ENCODE measurements at regions not wholly inside any gene's neighbourhood (a gene's known extent, or its start where the extent isn't known, plus 50 kb on each side); places are given as distances from the start of the nearest gene placed in this dataset.

- TF ChIP-seq MEF2A (IDR thresholded peaks at IDR 0.05; ENCODE audit: insufficient read depth, low read depth, low read length) (no peak), KAT2A (conservative IDR thresholded peaks at IDR 0.05; ENCODE audit: control insufficient read depth, low read depth, low read length) (no peak), MYB (IDR thresholded peaks at IDR 0.05; ENCODE audit: borderline replicate concordance, low read depth, low read length) (no peak)
- TF ChIP-seq, protein P1, sequence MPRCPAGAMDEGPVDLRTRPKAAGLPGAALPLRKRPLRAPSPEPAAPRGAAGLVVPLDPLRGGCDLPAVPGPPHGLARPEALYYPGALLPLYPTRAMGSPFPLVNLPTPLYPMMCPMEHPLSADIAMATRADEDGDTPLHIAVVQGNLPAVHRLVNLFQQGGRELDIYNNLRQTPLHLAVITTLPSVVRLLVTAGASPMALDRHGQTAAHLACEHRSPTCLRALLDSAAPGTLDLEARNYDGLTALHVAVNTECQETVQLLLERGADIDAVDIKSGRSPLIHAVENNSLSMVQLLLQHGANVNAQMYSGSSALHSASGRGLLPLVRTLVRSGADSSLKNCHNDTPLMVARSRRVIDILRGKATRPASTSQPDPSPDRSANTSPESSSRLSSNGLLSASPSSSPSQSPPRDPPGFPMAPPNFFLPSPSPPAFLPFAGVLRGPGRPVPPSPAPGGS (IDR thresholded peaks at IDR 0.05; ENCODE audit: borderline replicate concordance, insufficient read depth, low read depth, low read length, poor library complexity, severe bottlenecking): no peak
Observed at GRCh38 chr14:22427771-22428231, 161.2 kb downstream of the DAD1 start (continued).

- SMC1A ChIA-PET (ENCODE audit: uncharacterized antibody, unreplicated experiment): interaction anchor here (0.7 to 1.6 kb wide), 3 partner anchors 20 to 44 kb away, joined by 3 to 4 read pairs (median 3); no protein-coding TSS in a partner anchor
- intact Hi-C loops (cut with micrococcal nuclease; ENCODE audit: unreplicated experiment) (no loop called here), in situ Hi-C loops (cut with MboI) (no loop called here)
- no peaks in the 10 kb centered on the region for H4K20me1 ChIP-seq (ENCODE audit: control insufficient read depth, insufficient read depth)
- no peak overlapping the region for H3K27ac ChIP-seq (ENCODE audit: control insufficient read depth, insufficient read depth)
- H3K4me3 ChIP-seq: no peak overlapping the region
- WGBS (ENCODE audit: insufficient coverage, insufficient replicate concordance, low lambda C conversion rate, missing lambda C conversion rate): 41% methylated on average over 7 of the region's 7 CpGs
- no peak for DNase-seq (ENCODE audit: low read depth, low spot score)
- H2AFZ ChIP-seq (ENCODE audit: control insufficient read depth, low read depth, low read length): no peak overlapping the region
- CTCF ChIA-PET: interaction anchor here (0.8 kb wide), 1 partner anchor 226 kb away, joined by 3 read pairs; no protein-coding TSS in a partner anchor
- RAD21 ChIA-PET (ENCODE audit: unreplicated experiment): no interaction called here
- no peak for FAIRE-seq
- POLR2A ChIA-PET: no interaction called here
- H3K9ac ChIP-seq (ENCODE audit: control insufficient read depth, insufficient read depth, low read length): no peak overlapping the region
- H3K9me3 ChIP-seq (replicated peaks; ENCODE audit: control insufficient read depth, insufficient read depth, low read length): no peaks in the 10 kb centered on the region
- no peaks in the 10 kb centered on the region for H3K79me2 ChIP-seq (ENCODE audit: control insufficient read depth, insufficient read depth, low read length)
- H3K4me2 ChIP-seq (ENCODE audit: control insufficient read depth, insufficient read depth): no peak overlapping the region
- H3K27me3 ChIP-seq (replicated peaks in 1 of 2; ENCODE audit: control insufficient read depth in 2 of 2, insufficient read depth in 2 of 2, low read length in 1 of 2): no peaks in the 10 kb centered on the region
- H3K4me1 ChIP-seq (ENCODE audit: control insufficient read depth, insufficient read depth, low read length): peaks cover 12% of the 10 kb centered on the region
- no TSS peak for BruUV-seq (replicated peaks)
- H3K36me3 ChIP-seq (ENCODE audit: control insufficient read depth in 2 of 2, insufficient read depth in 2 of 2, low read length in 1 of 2): no peaks in the 10 kb centered on the region
- TF ChIP-seq YBX1 (IDR thresholded peaks at IDR 0.05) (no peak), HDAC2 (IDR thresholded peaks at IDR 0.05) (no peak), PAX8 (IDR thresholded peaks at IDR 0.05) (no peak), LARP7 (IDR thresholded peaks at IDR 0.05) (no peak), RAD51 (IDR thresholded peaks at IDR 0.05) (no peak), RUNX3 (IDR thresholded peaks at IDR 0.05; ENCODE audit: low read length) (no peak), CREB1 (IDR thresholded peaks at IDR 0.05; ENCODE audit: low read depth) (no peak), BRCA1 (IDR thresholded peaks at IDR 0.05; ENCODE audit: low read depth, low read length) (no peak), JUND (IDR thresholded peaks at IDR 0.05; ENCODE audit: low read depth, low read length) (no peak), ZSCAN29 (IDR thresholded peaks at IDR 0.05) (no peak), ASH2L (IDR thresholded peaks at IDR 0.05; ENCODE audit: borderline replicate concordance, low read depth) (no peak), NFYB (IDR thresholded peaks at IDR 0.05; ENCODE audit: insufficient read depth, low read depth, low read length) (no peak), JUNB (IDR thresholded peaks at IDR 0.05) (no peak), NFYA (IDR thresholded peaks at IDR 0.05; ENCODE audit: borderline replicate concordance, low read depth, low read length) (no peak)
- TF ChIP-seq, protein P1 (IDR thresholded peaks at IDR 0.05; ENCODE audit: borderline replicate concordance, insufficient read depth, low read depth, low read length, poor library complexity, severe bottlenecking): no peak
- ATAC-seq: no peak
Observed at GRCh38 chr14:22426711-22427110, 162.3 kb downstream of the DAD1 start.
